D721Med (cell line): ENCODE measurements at regions not wholly inside any gene's neighbourhood (a gene's known extent, or its start where the extent isn't known, plus 50 kb on each side); places are given as distances from the start of the nearest gene placed in this dataset.

Experiments
- DNase-seq: peaks from one replicate; pipeline ENCODE4 v3.0.0; 2011; ENCODE audit warnings: low spot score; ENCODE audit not compliant: insufficient read length
- FAIRE-seq: peaks from 2 replicates; lab custom pipeline; 2011; peaks lifted over from hg19 to GRCh38; lab: Jason Lieb, UNC
- CTCF ChIP-seq: IDR thresholded peaks from 2 replicates; pipeline ENCODE4 v1.5.1; 2012; ENCODE audit warnings: mild to moderate bottlenecking, control low read depth; ENCODE audit not compliant: insufficient read depth; ENCODE audit errors: missing control alignments

DNA sequence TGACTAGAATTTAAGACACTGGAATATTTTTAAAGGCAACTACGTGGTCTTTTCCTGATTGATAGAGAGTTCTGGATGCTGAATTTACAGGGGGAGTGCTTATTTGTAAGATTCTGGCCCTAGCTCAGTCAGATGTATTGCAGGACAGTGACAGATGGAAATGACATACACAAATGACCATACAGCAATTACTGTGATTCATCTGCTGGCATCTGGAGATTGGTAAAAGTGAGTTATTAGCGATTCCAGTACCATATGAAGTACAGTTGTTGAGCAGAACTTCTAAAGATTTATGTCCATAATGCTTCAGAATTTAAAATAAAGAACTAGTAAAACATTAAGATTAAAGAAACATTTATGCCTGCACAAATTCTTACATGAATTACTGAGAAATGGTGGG lies 243.2 kb downstream of the CRPPA start:
- FAIRE-seq (no peak), DNase-seq (no peak)
- no peak for TF ChIP-seq CTCF

GRCh38 chr7:16174253-16174652 lies 247.1 kb downstream of the CRPPA start:
- DNase-seq: no peak
- no peak for FAIRE-seq

GRCh38 chr7:16172366-16172765 lies 249.0 kb downstream of the CRPPA start:
- FAIRE-seq: no peak

More at GRCh38 chr7:16174253-16174652, 247.1 kb downstream of the CRPPA start:
- TF ChIP-seq CTCF: no peak

GRCh38 chr7:16171928-16172327 lies 249.4 kb downstream of the CRPPA start:
- no peak for FAIRE-seq
- TF ChIP-seq CTCF: no peak
- DNase-seq: no peak

More at GRCh38 chr7:16172366-16172765, 249.0 kb downstream of the CRPPA start:
- no peak for DNase-seq
- TF ChIP-seq CTCF: no peak

DNA sequence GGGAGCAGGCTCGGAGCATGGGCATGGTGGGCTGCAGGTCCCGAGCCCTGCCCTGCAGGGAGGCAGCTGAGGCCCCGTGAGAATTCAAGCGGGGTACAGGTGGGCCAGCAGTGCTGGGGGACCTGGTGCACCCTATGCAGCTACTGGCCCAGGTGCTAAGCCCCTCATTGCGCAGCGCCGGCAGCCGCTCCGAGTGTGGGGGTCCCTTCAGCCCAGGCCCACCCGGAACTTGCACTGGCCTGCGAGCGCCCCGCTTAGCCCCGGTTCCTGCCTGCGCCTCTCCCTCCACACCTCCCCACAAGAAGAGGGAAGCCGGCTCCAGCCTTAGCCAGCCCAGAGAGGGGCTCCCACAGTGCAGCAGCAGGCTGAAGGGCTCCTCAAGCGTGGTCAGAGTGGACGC lies 250.7 kb downstream of the CRPPA start:
- FAIRE-seq: no peak
- no peak for TF ChIP-seq CTCF
- no peak for DNase-seq

GRCh38 chr7:16169537-16169936 lies 251.8 kb downstream of the CRPPA start:
- DNase-seq (no peak), FAIRE-seq (no peak)
- TF ChIP-seq CTCF: no peak

DNA sequence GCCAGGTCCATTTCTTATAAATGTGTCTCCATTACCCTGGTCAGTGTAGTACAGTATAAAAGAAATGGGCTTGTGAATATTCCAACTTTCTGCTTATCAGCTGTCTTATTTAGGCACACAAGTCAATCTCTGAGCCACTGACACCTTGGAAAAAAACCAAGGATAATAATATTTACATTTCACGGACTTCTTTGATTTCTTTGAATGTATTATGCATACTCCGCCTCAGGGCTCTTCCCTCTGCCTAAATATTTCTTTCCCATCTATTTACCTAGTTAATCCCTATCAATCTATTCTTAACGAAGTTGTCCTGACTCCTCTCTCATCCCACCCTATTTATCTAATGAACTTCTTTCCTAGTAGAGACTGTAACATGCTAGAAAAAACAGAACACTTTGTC lies 253.8 kb downstream of the CRPPA start:
- no peak for TF ChIP-seq CTCF
- DNase-seq (no peak), FAIRE-seq (no peak)
